ENCODE measurements at regions not wholly inside any gene's neighbourhood (a gene's known extent, or its start where the extent isn't known, plus 50 kb on each side); places are given as distances from the start of the nearest gene placed in this dataset.

GRCh38 chr14:35938770-35939169 lies 112.6 kb downstream of the BRMS1L start:
- no peak for DNase-seq
- intact Hi-C loops (cut with micrococcal nuclease; ENCODE audit: unreplicated experiment), result no loop called here
- H3K4me1 ChIP-seq (replicated peaks; ENCODE audit: insufficient read depth), result no peaks in the 10 kb centered on the region
- no peak overlapping the region for H2AFZ ChIP-seq
- ChIA-PET CTCF (no interaction called here), POLR2A (ENCODE audit: unreplicated experiment) (no interaction called here)
- no peak overlapping the region for H3K27ac ChIP-seq
- no peaks in the 10 kb centered on the region for H3F3A ChIP-seq (ENCODE audit: insufficient read depth, low read depth)
- no peaks in the 10 kb centered on the region for H3K36me3 ChIP-seq (ENCODE audit: low read depth)
- no peak for TF ChIP-seq CTCF (conservative IDR thresholded peaks at IDR 0.05)
- TF ChIP-seq EZH2 (IDR thresholded peaks at IDR 0.05; ENCODE audit: low read depth), result no peak
- no peaks in the 10 kb centered on the region for H3K79me2 ChIP-seq (ENCODE audit: low read depth)
- no peaks in the 10 kb centered on the region for H4K20me1 ChIP-seq (ENCODE audit: insufficient read depth)
- no peaks in the 10 kb centered on the region for H3K9me2 ChIP-seq (ENCODE audit: insufficient read depth)
- H3K4me2 ChIP-seq, result no peak overlapping the region
- H3K27me3 ChIP-seq (ENCODE audit: insufficient read depth, low read depth), result no peaks in the 10 kb centered on the region
- no peaks in the 10 kb centered on the region for H3K9me3 ChIP-seq (ENCODE audit: insufficient read depth, low read depth)
- H3K4me3 ChIP-seq, result no peak overlapping the region
- no TSS peak for BruUV-seq (replicated peaks)

- Histone ChIP-seq H2AFZ (no peak overlapping the region), H3K36me3 (ENCODE audit: low read depth) (no peaks in the 10 kb centered on the region), H3F3A (ENCODE audit: insufficient read depth, low read depth) (no peaks in the 10 kb centered on the region), H3K27me3 (ENCODE audit: insufficient read depth, low read depth) (no peaks in the 10 kb centered on the region), H3K4me2 (no peak overlapping the region), H4K20me1 (ENCODE audit: insufficient read depth) (no peaks in the 10 kb centered on the region), H3K79me2 (ENCODE audit: low read depth) (no peaks in the 10 kb centered on the region), H3K4me3 (no peak overlapping the region), H3K9me2 (ENCODE audit: insufficient read depth) (no peaks in the 10 kb centered on the region), H3K9me3 (ENCODE audit: insufficient read depth, low read depth) (no peaks in the 10 kb centered on the region), H3K4me1 (replicated peaks; ENCODE audit: insufficient read depth) (no peaks in the 10 kb centered on the region), H3K27ac (no peak overlapping the region)
- intact Hi-C loops (cut with micrococcal nuclease; ENCODE audit: unreplicated experiment), result no loop called here
- ChIA-PET POLR2A (ENCODE audit: unreplicated experiment) (no interaction called here), CTCF (no interaction called here)
- TF ChIP-seq CTCF (conservative IDR thresholded peaks at IDR 0.05) (no peak), EZH2 (IDR thresholded peaks at IDR 0.05; ENCODE audit: low read depth) (no peak)
- no TSS peak for BruUV-seq (replicated peaks)
- no peak for DNase-seq
Observed at GRCh38 chr14:35934499-35934898, 108.4 kb downstream of the BRMS1L start.

- Histone ChIP-seq H3K9me2 (ENCODE audit: insufficient read depth) (no peaks in the 10 kb centered on the region), H3K4me3 (no peak overlapping the region), H3F3A (ENCODE audit: insufficient read depth, low read depth) (no peaks in the 10 kb centered on the region), H3K27ac (no peak overlapping the region), H3K79me2 (ENCODE audit: low read depth) (no peaks in the 10 kb centered on the region), H3K4me2 (no peak overlapping the region), H3K9me3 (ENCODE audit: insufficient read depth, low read depth) (no peaks in the 10 kb centered on the region), H4K20me1 (ENCODE audit: insufficient read depth) (no peaks in the 10 kb centered on the region), H3K4me1 (replicated peaks; ENCODE audit: insufficient read depth) (no peaks in the 10 kb centered on the region), H3K36me3 (ENCODE audit: low read depth) (no peaks in the 10 kb centered on the region), H2AFZ (no peak overlapping the region), H3K27me3 (ENCODE audit: insufficient read depth, low read depth) (no peaks in the 10 kb centered on the region)
- no peak for DNase-seq
- intact Hi-C loops (cut with micrococcal nuclease; ENCODE audit: unreplicated experiment), result no loop called here
- CTCF ChIA-PET, result no interaction called here
- POLR2A ChIA-PET (ENCODE audit: unreplicated experiment), result no interaction called here
- BruUV-seq (replicated peaks), result no TSS peak
- TF ChIP-seq CTCF (conservative IDR thresholded peaks at IDR 0.05) (no peak), EZH2 (IDR thresholded peaks at IDR 0.05; ENCODE audit: low read depth) (no peak)
Observed at GRCh38 chr14:35932659-35933159, 106.6 kb downstream of the BRMS1L start.

Measured in PC-9 (cell line).